B cell (primary cell): ENCODE measurements at regions not wholly inside any gene's neighbourhood (a gene's known extent, or its start where the extent isn't known, plus 50 kb on each side); places are given as distances from the start of the nearest gene placed in this dataset.

ENCODE experiments used
- ATAC-seq: fragments of 200-7000 bp; cut with Tn5 transposase; one replicate; pipeline ENCODE4 v1.10.0; 2021; ENCODE audit warnings: low read depth, mild to moderate bottlenecking, moderate number of reproducible peaks, moderate library complexity
- CTCF ChIA-PET: fragments of 350-600 bp; sonication (Branson Sonifier 250); formaldehyde crosslinking; loops from one replicate; lab custom pipeline; 2021; ENCODE audit warnings: antibody characterized with exemption, inconsistent platforms; lab: Charles Lee
- POLR2A ChIA-PET: fragments of 350-600 bp; sonication (Branson Sonifier 250); formaldehyde crosslinking; loops from one replicate; lab custom pipeline; 2021; ENCODE audit warnings: antibody characterized with exemption; lab: Charles Lee
- DNase-seq: peaks from one replicate; pipeline ENCODE4 v3.0.0; 2013
- H2AFZ ChIP-seq: 2 replicates; pipeline ENCODE4 v1.6.1; 2012; ENCODE audit warnings: mild to moderate bottlenecking, low read depth, low read length; ENCODE audit not compliant: insufficient read depth, poor library complexity, severe bottlenecking
- H3K27ac ChIP-seq, 2 donors: 1 replicate in 1 of 2; 2 replicates in 1 of 2; pipeline ENCODE4 v1.5.1; 2012 to 2013; ENCODE audit warnings: low read length in 2 of 2, mild to moderate bottlenecking in 2 of 2, moderate library complexity in 1 of 2
- H3K27me3 ChIP-seq, 4 experiments: fragments of 200-600 bp in 1 of 4; sonication (generic) in 1 of 4; replicated peaks in 1 of 4; 1 replicate in 2 of 4; 2 replicates in 2 of 4; pipeline versions ENCODE4 v1.6.1 to v1.7.0; 2013 to 2016; ENCODE audit warnings: low read length in 3 of 4, mild to moderate bottlenecking in 2 of 4, mixed read lengths in 1 of 4, moderate library complexity in 1 of 4; ENCODE audit not compliant: insufficient read depth in 4 of 4, control insufficient read depth in 3 of 4; ENCODE audit errors: control extremely low read depth in 1 of 4
- H3K36me3 ChIP-seq, 2 experiments: replicated peaks in 1 of 2; 1 replicate in 1 of 2; 2 replicates in 1 of 2; pipeline versions ENCODE4 v1.6.1 to v1.7.1; 2013; ENCODE audit warnings: low read length in 1 of 2; ENCODE audit not compliant: insufficient read depth in 2 of 2, control insufficient read depth in 1 of 2; ENCODE audit errors: control extremely low read depth in 1 of 2, extremely low read depth in 1 of 2
- H3K4me1 ChIP-seq, 2 donors: fragments of 200-600 bp in 1 of 2; sonication (generic) in 1 of 2; 1 replicate in 1 of 2; 2 replicates in 1 of 2; pipeline versions ENCODE4 v1.5.1 to v1.6.1; 2013 to 2017; ENCODE audit warnings: low read length in 2 of 2; ENCODE audit not compliant: control insufficient read depth in 2 of 2, insufficient read depth in 2 of 2
- H3K4me2 ChIP-seq: replicated peaks from 2 replicates; pipeline ENCODE3; 2012; ENCODE audit warnings: mild to moderate bottlenecking, low read depth, low read length; ENCODE audit not compliant: poor library complexity, severe bottlenecking
- H3K4me3 ChIP-seq, 5 experiments: fragments of 200-600 bp in 1 of 5; sonication (generic) in 1 of 5; 1 replicate in 3 of 5; 2 replicates in 2 of 5; pipeline versions ENCODE4 v1.5.1 to v1.7.0; 2011 to 2016; ENCODE audit warnings: low read length in 4 of 5, mild to moderate bottlenecking in 4 of 5, low read depth in 2 of 5, control low read depth in 1 of 5, moderate library complexity in 1 of 5; ENCODE audit not compliant: insufficient read depth in 1 of 5; ENCODE audit errors: control extremely low read depth in 1 of 5, extremely low read depth in 1 of 5
- H3K79me2 ChIP-seq: fragments of 200-600 bp; sonication (generic); one replicate; pipeline ENCODE4 v1.6.0; 2016; ENCODE audit warnings: low read length; ENCODE audit not compliant: control insufficient read depth, insufficient read depth
- H3K9ac ChIP-seq: fragments of 200-600 bp; sonication (generic); 2 replicates; pipeline ENCODE4 v1.6.1; 2017; ENCODE audit warnings: mild to moderate bottlenecking, low read length, moderate library complexity
- H3K9me3 ChIP-seq, 3 donors: one replicate each; pipeline versions ENCODE4 v1.6.1 to v1.7.1; 2013; ENCODE audit warnings: low read length in 2 of 3; ENCODE audit not compliant: control insufficient read depth in 2 of 3, insufficient read depth in 1 of 3; ENCODE audit errors: control extremely low read depth in 1 of 3
- H4K20me1 ChIP-seq: 2 replicates; pipeline ENCODE4 v1.6.0; 2012; ENCODE audit warnings: mild to moderate bottlenecking, low read length; ENCODE audit not compliant: insufficient read depth, control insufficient read depth, poor library complexity, severe bottlenecking
- H3K27ac Mint-ChIP-seq: one replicate; pipeline ENCODE4 v1.8.0; 2021; ENCODE audit warnings: mixed read lengths
- H3K27me3 Mint-ChIP-seq: one replicate; pipeline ENCODE4 v1.8.0; 2021; ENCODE audit warnings: mixed read lengths
- H3K4me1 Mint-ChIP-seq: one replicate; pipeline ENCODE4 v1.8.0; 2021; ENCODE audit warnings: mixed read lengths
- H3K4me3 Mint-ChIP-seq: one replicate; pipeline ENCODE4 v1.8.0; 2021; ENCODE audit warnings: mixed read lengths
- H3K9me3 Mint-ChIP-seq: one replicate; pipeline ENCODE4 v1.8.0; 2022; ENCODE audit warnings: mixed read lengths; ENCODE audit not compliant: insufficient read depth
- CTCF ChIP-seq: fragments of 200-600 bp; IDR thresholded peaks from one replicate; pipeline ENCODE4 v1.8.0; 2022; ENCODE audit warnings: antibody characterized with exemption, mild to moderate bottlenecking
- EZH2 ChIP-seq: IDR thresholded peaks from 2 replicates; pipeline ENCODE4 v1.6.1; 2012; ENCODE audit warnings: borderline replicate concordance, low read depth, mild to moderate bottlenecking, moderate library complexity, low read length; ENCODE audit not compliant: insufficient read depth, poor library complexity, severe bottlenecking
- WGBS: methylation state at CpG from one replicate; pipeline ENCODE4 v1.1.5; 2013; ENCODE audit warnings: missing lambda C conversion rate; ENCODE audit not compliant: insufficient coverage; 5-methylcytosine and 5-hydroxymethylcytosine counted together
- intact Hi-C: fragments of 100-400 bp; cut with micrococcal nuclease; formaldehyde crosslinking; loops from one replicate; pipeline ENCODE4 v1.10.0; 2022

DNA sequence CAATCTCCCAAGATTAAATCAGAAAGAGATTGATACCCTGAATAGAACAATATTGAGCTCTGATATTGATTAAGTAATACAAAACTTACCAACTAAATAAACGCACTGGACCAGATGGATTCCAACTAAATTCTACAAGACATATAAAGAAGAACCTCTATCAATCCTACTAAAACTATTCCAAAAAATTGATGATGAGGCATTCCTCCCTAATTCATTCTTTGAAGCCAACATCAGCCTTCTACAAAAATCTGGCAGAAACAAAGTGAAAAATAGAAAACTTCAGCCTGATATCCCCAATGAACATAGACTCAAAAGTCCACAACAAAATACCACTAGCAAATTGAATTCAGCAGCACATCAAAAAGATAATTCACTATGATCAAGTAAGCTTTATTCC lies 695.5 kb downstream of the NYAP2 start:
- ATAC-seq (no peak), DNase-seq (no peak)
- H3K4me1 ChIP-seq, result no peaks in the 10 kb centered on the region
- no peak overlapping the region for H3K27ac ChIP-seq
- H3K4me3 Mint-ChIP-seq, result no peak overlapping the region
- H2AFZ ChIP-seq, result no peak overlapping the region
- H3K79me2 ChIP-seq, result no peaks in the 10 kb centered on the region
- H3K4me2 ChIP-seq, result no peak overlapping the region
- ChIA-PET POLR2A (no interaction called here), CTCF (no interaction called here)
- H4K20me1 ChIP-seq, result no peaks in the 10 kb centered on the region
- intact Hi-C loops, result no loop called here
- no peak overlapping the region for H3K9ac ChIP-seq
- H3K27ac Mint-ChIP-seq, result no peak overlapping the region
- peaks cover 3% of the 10 kb centered on the region for H3K9me3 Mint-ChIP-seq
- no peak overlapping the region for H3K4me3 ChIP-seq
- H3K36me3 ChIP-seq, result no peaks in the 10 kb centered on the region
- WGBS, result no CpG with 5 or more reads among the region's 1 CpG
- H3K27me3 ChIP-seq, result no peaks in the 10 kb centered on the region
- no peak for TF ChIP-seq EZH2
- TF ChIP-seq CTCF, result no peak
- H3K4me1 Mint-ChIP-seq, result no peaks in the 10 kb centered on the region
- no peaks in the 10 kb centered on the region for H3K27me3 Mint-ChIP-seq
- peaks cover 0 to 1% (median 0%) of the 10 kb centered on the region in 3 donors for H3K9me3 ChIP-seq

DNA sequence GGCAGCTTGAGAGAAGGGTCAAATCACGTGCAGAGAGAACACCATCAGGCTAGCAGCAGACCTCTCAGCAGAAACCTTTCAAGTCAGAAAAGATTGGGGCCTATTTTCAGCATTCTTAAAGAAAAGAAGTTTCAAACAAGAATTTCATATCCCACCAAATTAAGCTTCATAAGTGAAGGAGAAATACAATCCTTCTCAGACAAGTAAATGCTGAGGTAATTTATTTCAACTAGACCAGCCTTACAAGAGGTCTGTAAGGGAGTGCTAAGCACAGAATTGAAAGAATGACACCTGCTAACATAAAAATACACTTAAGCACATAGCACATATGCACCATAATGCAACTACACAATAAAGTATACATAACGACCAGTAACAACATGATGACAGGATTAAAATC lies 693.9 kb downstream of the NYAP2 start:
- no peak overlapping the region for H3K4me2 ChIP-seq
- DNase-seq, result no peak
- H3K4me1 Mint-ChIP-seq, result no peaks in the 10 kb centered on the region
- no peak overlapping the region for H3K27ac ChIP-seq
- H2AFZ ChIP-seq, result no peak overlapping the region
- POLR2A ChIA-PET, result no interaction called here
- CTCF ChIA-PET, result no interaction called here
- H3K79me2 ChIP-seq, result no peaks in the 10 kb centered on the region
- no peaks in the 10 kb centered on the region for H3K36me3 ChIP-seq
- H3K9me3 Mint-ChIP-seq, result peaks cover 3% of the 10 kb centered on the region
- H3K4me1 ChIP-seq, result no peaks in the 10 kb centered on the region
- no peaks in the 10 kb centered on the region for H3K27me3 Mint-ChIP-seq
- no peak overlapping the region for H3K4me3 ChIP-seq
- WGBS, result 100% methylated on average over 1 of the region's 2 CpGs
- intact Hi-C loops, result no loop called here
- no peak overlapping the region for H3K9ac ChIP-seq
- no peak for ATAC-seq
- no peaks in the 10 kb centered on the region for H3K27me3 ChIP-seq
- no peak overlapping the region for H3K27ac Mint-ChIP-seq
- H3K4me3 Mint-ChIP-seq, result no peak overlapping the region
- TF ChIP-seq CTCF (no peak), EZH2 (no peak)
- peaks cover 0 to 1% (median 0%) of the 10 kb centered on the region in 3 donors for H3K9me3 ChIP-seq
- H4K20me1 ChIP-seq, result no peaks in the 10 kb centered on the region
